ENCODE measurements at regions not wholly inside any gene's neighbourhood (a gene's known extent, or its start where the extent isn't known, plus 50 kb on each side); places are given as distances from the start of the nearest gene placed in this dataset.
"Not testable (repeated sequence)": the region's sequence is repeated elsewhere in the genome, so short reads cannot be mapped to it uniquely, and the experiment has no call there.

- Histone ChIP-seq H4K20me1 (ENCODE audit: insufficient read depth) (no peaks in the 10 kb centered on the region), H3K9me2 (ENCODE audit: insufficient read depth) (no peaks in the 10 kb centered on the region), H3K9ac (no peak overlapping the region), H3K27me3 (replicated peaks; ENCODE audit: insufficient read depth) (no peaks in the 10 kb centered on the region), H3K4me2 (ENCODE audit: unreplicated experiment) (no peak overlapping the region), H2AFZ (no peak overlapping the region), H3K4me3 (no peak overlapping the region), H3F3A (ENCODE audit: insufficient read depth) (no peaks in the 10 kb centered on the region), H3K9me3 (ENCODE audit: low read depth) (no peaks in the 10 kb centered on the region), H3K27ac (no peak overlapping the region), H3K36me3 (ENCODE audit: low read depth) (no peaks in the 10 kb centered on the region), H3K4me1 (ENCODE audit: insufficient read depth) (no peaks in the 10 kb centered on the region), H3K79me2 (ENCODE audit: insufficient read depth) (no peaks in the 10 kb centered on the region)
- 63 to 72% methylated on average over 4 of the region's 4 CpGs for WGBS, 2 experiments (ENCODE audit: low coverage in 1 of 2, low lambda C conversion rate in 2 of 2, missing lambda C conversion rate in 2 of 2)
- TF ChIP-seq EZH2 (IDR thresholded peaks at IDR 0.05; ENCODE audit: insufficient read depth, poor library complexity, severe bottlenecking) = no peak
- TF ChIP-seq EZH2phosphoT487 (IDR thresholded peaks at IDR 0.05; ENCODE audit: insufficient read depth, low read depth) = no peak
- in situ Hi-C loops (cut with MboI) = no loop called here
- no peak for DNase-seq
These were observed 1551.5 kb upstream of the SEL1L start for GRCh38 chr14:83085136-83085535.

GRCh38 chr14:83085725-83086124, 1552.1 kb upstream of the SEL1L start:
- no peak overlapping the region for H3K9ac ChIP-seq
- TF ChIP-seq EZH2 (IDR thresholded peaks at IDR 0.05; ENCODE audit: insufficient read depth, poor library complexity, severe bottlenecking) = no peak
- TF ChIP-seq EZH2phosphoT487 (IDR thresholded peaks at IDR 0.05; ENCODE audit: insufficient read depth, low read depth) = no peak

GRCh38 chr14:83091991-83092956, 1558.6 kb upstream of the SEL1L start:
- H3K4me1 ChIP-seq (ENCODE audit: insufficient read depth); DNase-seq; H3K27ac ChIP-seq; H3K36me3 ChIP-seq (ENCODE audit: low read depth); H3K9me2 ChIP-seq (ENCODE audit: insufficient read depth); H3K4me2 ChIP-seq (ENCODE audit: unreplicated experiment); H2AFZ ChIP-seq; H3F3A ChIP-seq (ENCODE audit: insufficient read depth); H3K9me3 ChIP-seq (ENCODE audit: low read depth); H4K20me1 ChIP-seq (ENCODE audit: insufficient read depth); H3K9ac ChIP-seq; H3K4me3 ChIP-seq; in situ Hi-C loops (cut with MboI); H3K27me3 ChIP-seq (replicated peaks; ENCODE audit: insufficient read depth); H3K79me2 ChIP-seq (ENCODE audit: insufficient read depth): not testable (repeated sequence)
- WGBS, 2 experiments (ENCODE audit: low coverage in 1 of 2, low lambda C conversion rate in 2 of 2, missing lambda C conversion rate in 2 of 2) = 47 to 53% methylated on average over 21 to 36 of the region's 47 CpGs

More at GRCh38 chr14:83085725-83086124, 1552.1 kb upstream of the SEL1L start:
- Histone ChIP-seq H3K27me3 (replicated peaks; ENCODE audit: insufficient read depth) (no peaks in the 10 kb centered on the region), H3K4me1 (ENCODE audit: insufficient read depth) (no peaks in the 10 kb centered on the region), H3F3A (ENCODE audit: insufficient read depth) (no peaks in the 10 kb centered on the region), H3K9me3 (ENCODE audit: low read depth) (no peaks in the 10 kb centered on the region), H3K79me2 (ENCODE audit: insufficient read depth) (no peaks in the 10 kb centered on the region), H2AFZ (no peak overlapping the region), H3K36me3 (ENCODE audit: low read depth) (no peaks in the 10 kb centered on the region), H3K4me2 (ENCODE audit: unreplicated experiment) (no peak overlapping the region), H4K20me1 (ENCODE audit: insufficient read depth) (no peaks in the 10 kb centered on the region), H3K27ac (no peak overlapping the region), H3K4me3 (no peak overlapping the region), H3K9me2 (ENCODE audit: insufficient read depth) (no peaks in the 10 kb centered on the region)
- 39% methylated on average over 1 of the region's 1 CpG for WGBS, 2 experiments (ENCODE audit: low coverage in 1 of 2, low lambda C conversion rate in 2 of 2, missing lambda C conversion rate in 2 of 2)
- in situ Hi-C loops (cut with MboI) = no loop called here
- DNase-seq = no peak

- Histone ChIP-seq H3K4me2 (ENCODE audit: unreplicated experiment) (no peak overlapping the region), H3K9me2 (ENCODE audit: insufficient read depth) (no peaks in the 10 kb centered on the region), H3F3A (ENCODE audit: insufficient read depth) (no peaks in the 10 kb centered on the region), H3K9ac (no peak overlapping the region), H3K79me2 (ENCODE audit: insufficient read depth) (no peaks in the 10 kb centered on the region), H3K4me1 (ENCODE audit: insufficient read depth) (no peaks in the 10 kb centered on the region), H3K36me3 (ENCODE audit: low read depth) (no peaks in the 10 kb centered on the region), H3K27me3 (replicated peaks; ENCODE audit: insufficient read depth) (no peaks in the 10 kb centered on the region), H2AFZ (no peak overlapping the region), H4K20me1 (ENCODE audit: insufficient read depth) (no peaks in the 10 kb centered on the region), H3K4me3 (no peak overlapping the region), H3K9me3 (ENCODE audit: low read depth) (no peaks in the 10 kb centered on the region), H3K27ac (no peak overlapping the region)
- in situ Hi-C loops (cut with MboI) = no loop called here
- DNase-seq = peak; percentile 0
- WGBS, 2 experiments (ENCODE audit: low coverage in 1 of 2, low lambda C conversion rate in 2 of 2, missing lambda C conversion rate in 2 of 2) = 5 to 7% methylated on average over 1 of the region's 1 CpG
- TF ChIP-seq EZH2phosphoT487 (IDR thresholded peaks at IDR 0.05; ENCODE audit: insufficient read depth, low read depth) = no peak
- TF ChIP-seq EZH2 (IDR thresholded peaks at IDR 0.05; ENCODE audit: insufficient read depth, poor library complexity, severe bottlenecking) = no peak
These were observed 1562.4 kb upstream of the SEL1L start for GRCh38 chr14:83096092-83096491.
